ENCODE measurements at regions not wholly inside any gene's neighbourhood (a gene's known extent, or its start where the extent isn't known, plus 50 kb on each side); places are given as distances from the start of the nearest gene placed in this dataset.

- no peak for TF ChIP-seq POLR2A (IDR thresholded peaks at IDR 0.05; ENCODE audit: low read depth, low read length)
- TF ChIP-seq POLR2AphosphoS5 (IDR thresholded peaks at IDR 0.05; ENCODE audit: low read depth, low read length) = no peak
- TF ChIP-seq TAF1 (IDR thresholded peaks at IDR 0.05; ENCODE audit: low read depth, low read length) = no peak
- TF ChIP-seq SPI1 (IDR thresholded peaks at IDR 0.05; ENCODE audit: low read depth, low read length) = no peak
Measured at GRCh38 chr1:195999022-195999421, 609.2 kb downstream of the KCNT2 start.
